RWPE1 (cell line): ENCODE measurements at regions not wholly inside any gene's neighbourhood (a gene's known extent, or its start where the extent isn't known, plus 50 kb on each side); places are given as distances from the start of the nearest gene placed in this dataset.

Source experiments
- CTCF ChIA-PET: fragments of 350-600 bp; sonication (Branson Sonifier 250); formaldehyde crosslinking; extraction: SDS; loops from one replicate; lab custom pipeline; 2021; lab: Yijun Ruan, JAX
- POLR2A ChIA-PET: fragments of 400-600 bp; formaldehyde crosslinking; extraction: SDS; loops from one replicate; lab custom pipeline; 2020; ENCODE audit warnings: antibody characterized with exemption; ENCODE audit not compliant: low non-redundant PET; lab: Yijun Ruan, JAX
- DNase-seq: peaks from one replicate; pipeline ENCODE4 v3.0.0; 2012; ENCODE audit warnings: low spot score
- H3K27ac ChIP-seq: fragments of 450-650 bp; 2 replicates; pipeline ENCODE4 v1.5.1; 2017
- CTCF ChIP-seq: fragments of 450-650 bp; conservative IDR thresholded peaks from 2 replicates; pipeline ENCODE4 v1.5.1; 2017; ENCODE audit warnings: low read depth, mild to moderate bottlenecking

DNA sequence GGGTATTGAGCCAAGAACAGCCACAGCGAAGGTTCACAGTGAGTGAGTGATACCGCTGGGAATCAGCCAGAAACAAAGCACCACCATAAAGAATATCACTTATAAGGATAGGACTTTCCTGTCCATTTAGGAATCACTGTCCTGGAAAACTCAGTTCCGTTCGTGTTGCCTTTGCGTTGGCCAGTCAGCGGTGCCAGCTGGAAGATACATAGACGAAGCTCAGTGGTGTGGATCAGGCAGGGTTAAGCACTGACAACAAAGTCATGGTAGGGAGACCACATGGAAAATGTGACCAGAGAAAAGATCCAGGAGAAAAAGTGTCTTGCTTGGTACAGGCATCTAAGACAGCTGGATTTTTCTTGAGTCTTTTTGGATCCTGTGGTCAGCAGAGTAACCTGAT is 579.7 kb upstream of the DPP6 start:
- POLR2A ChIA-PET = no interaction called here
- H3K27ac ChIP-seq = no peak overlapping the region
- CTCF ChIA-PET = no interaction called here
- no peak for TF ChIP-seq CTCF
- no peak for DNase-seq

DNA sequence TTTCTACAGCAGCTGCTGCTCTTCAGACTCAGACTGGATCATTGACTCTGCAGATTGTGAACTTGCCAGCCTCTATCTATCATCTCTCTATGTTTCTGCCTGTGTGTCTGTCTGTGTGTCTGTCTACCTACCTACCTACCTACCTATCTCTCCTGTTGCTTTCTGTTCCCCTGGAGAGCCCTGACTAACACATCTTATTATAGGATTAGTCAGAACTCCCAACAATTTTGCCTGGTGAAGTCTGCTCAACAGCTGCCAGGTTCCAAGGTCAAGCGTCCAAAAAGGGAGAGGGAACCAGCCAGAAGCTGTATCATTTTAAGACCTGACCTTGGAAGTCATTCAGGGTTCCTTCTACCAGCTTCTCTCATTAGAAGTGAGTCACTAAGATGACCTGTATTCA is 579.0 kb upstream of the DPP6 start:
- H3K27ac ChIP-seq = no peak overlapping the region
- no peak for DNase-seq
- ChIA-PET CTCF (no interaction called here), POLR2A (no interaction called here)
- TF ChIP-seq CTCF = no peak

- no peak overlapping the region for H3K27ac ChIP-seq
- no peak for DNase-seq
- ChIA-PET POLR2A (no interaction called here), CTCF (no interaction called here)
- TF ChIP-seq CTCF = no peak
Measured at GRCh38 chr7:153475239-153475638, 577.0 kb upstream of the DPP6 start.

- no peak overlapping the region for H3K27ac ChIP-seq
- ChIA-PET CTCF (no interaction called here), POLR2A (no interaction called here)
- no peak for TF ChIP-seq CTCF
- DNase-seq = no peak
Measured at GRCh38 chr7:153476166-153476565, 576.0 kb upstream of the DPP6 start.

DNA sequence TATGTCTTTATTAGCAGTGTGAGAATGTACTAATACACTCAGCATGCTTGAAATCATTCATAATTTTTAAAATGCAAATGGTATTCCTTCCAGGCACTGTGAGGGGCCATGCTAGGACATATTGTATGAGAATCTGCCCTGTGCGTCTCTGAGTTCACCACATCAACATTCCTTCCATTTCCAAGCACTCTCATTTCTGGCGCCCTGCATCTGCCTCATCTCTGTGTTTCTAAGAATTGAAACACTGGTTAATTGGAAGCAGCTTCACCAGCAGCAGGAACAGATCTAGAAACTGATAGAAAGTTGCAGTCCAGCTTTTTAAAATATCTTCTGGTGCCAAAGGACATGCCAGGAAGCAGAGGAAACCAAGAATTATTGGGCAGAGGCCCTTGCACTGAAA is 555.9 kb upstream of the DPP6 start:
- CTCF ChIA-PET = no interaction called here
- TF ChIP-seq CTCF = no peak
- POLR2A ChIA-PET = no interaction called here
- no peak overlapping the region for H3K27ac ChIP-seq
- DNase-seq = no peak

DNA sequence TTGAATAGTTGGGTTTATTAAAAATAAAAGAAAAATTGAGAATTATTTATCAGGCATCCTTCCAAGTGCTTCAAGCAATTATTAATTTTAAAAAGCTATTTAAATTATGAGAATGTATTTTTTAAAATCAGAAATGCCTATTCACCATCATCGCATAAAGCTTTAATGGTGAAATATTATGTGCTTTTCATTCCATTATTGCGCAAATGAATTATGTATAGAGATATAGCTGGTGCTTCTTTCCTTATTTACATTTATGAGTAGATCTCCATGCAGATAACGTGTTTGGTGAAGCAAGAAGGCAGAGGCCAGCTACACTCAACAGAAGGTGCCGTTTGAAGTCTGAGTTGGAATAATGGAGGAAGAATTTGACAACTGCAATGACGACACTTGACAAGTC is 549.1 kb upstream of the DPP6 start:
- no peak overlapping the region for H3K27ac ChIP-seq
- TF ChIP-seq CTCF = no peak
- ChIA-PET CTCF (no interaction called here), POLR2A (no interaction called here)
- no peak for DNase-seq
